GM18511 (cell line): ENCODE measurements at regions not wholly inside any gene's neighbourhood (a gene's known extent, or its start where the extent isn't known, plus 50 kb on each side); places are given as distances from the start of the nearest gene placed in this dataset.
"Not testable (repeated sequence)": the region's sequence is repeated elsewhere in the genome, so short reads cannot be mapped to it uniquely, and the experiment has no call there.

ENCODE experiments used
- ATAC-seq: cut with Tn5 transposase; IDR thresholded peaks from one replicate; pipeline ENCODE4 v1.9.1; 2021; ENCODE audit warnings: mild to moderate bottlenecking, moderate library complexity; ENCODE audit not compliant: unreplicated experiment

DNA sequence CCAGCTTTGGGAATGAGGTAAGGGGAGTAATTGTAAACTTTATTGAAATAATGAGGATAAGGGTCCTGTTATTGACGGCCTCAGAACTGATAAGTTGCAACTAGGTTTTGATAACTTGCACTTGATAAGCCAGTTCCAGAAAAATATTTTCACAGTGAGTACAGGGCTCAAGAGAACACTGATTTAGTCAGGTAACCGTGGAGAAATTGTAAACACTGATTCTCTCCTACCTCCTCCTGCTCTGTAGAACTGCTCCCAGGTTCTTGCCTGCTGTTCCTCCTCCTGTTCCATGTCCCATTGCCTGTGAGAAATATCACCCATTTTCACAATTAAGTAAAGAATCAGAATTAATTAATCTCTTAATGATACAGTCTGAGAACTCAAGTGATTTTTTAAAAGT, 55.0 kb upstream of the CXXC4 start:
- ATAC-seq: no peak

DNA sequence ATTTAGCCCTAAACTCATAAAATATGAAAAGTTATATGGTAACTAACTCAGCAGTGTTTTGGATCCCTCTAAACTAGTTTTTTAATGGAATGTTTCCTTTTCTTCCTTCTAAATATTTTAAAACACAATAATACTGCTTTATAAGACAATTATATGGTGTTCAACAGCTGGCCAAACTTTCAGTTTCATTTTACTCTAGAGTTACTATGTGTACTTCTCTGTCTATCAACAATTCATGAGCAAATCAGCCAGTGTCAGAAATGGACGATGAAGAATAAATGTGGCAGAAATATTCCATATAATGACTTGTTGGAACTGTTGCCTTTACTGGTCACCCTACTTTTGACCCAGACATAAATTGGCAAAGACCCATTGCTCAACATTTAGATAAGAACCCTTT, 64.8 kb upstream of the CXXC4 start:
- no peak for ATAC-seq

DNA sequence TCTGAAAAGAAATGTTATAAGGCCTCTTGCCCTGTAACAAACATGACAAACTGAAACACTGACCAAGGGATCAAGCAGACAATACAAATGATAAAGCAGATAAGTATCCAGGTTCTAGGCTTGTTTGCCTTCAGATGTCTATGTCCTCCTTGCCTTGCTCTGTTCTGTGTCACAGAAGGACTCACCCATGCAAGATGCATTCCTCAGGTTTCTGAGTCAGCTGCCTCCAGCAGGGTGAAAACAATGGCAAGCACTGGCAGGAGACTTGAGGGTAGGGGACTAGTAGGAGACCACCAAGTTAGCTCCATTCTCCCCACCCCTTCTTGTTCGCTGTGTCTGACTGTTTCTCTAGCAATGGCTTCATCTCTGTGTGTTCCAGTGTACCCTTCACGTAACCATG, 76.6 kb upstream of the CXXC4 start:
- no peak for ATAC-seq

DNA sequence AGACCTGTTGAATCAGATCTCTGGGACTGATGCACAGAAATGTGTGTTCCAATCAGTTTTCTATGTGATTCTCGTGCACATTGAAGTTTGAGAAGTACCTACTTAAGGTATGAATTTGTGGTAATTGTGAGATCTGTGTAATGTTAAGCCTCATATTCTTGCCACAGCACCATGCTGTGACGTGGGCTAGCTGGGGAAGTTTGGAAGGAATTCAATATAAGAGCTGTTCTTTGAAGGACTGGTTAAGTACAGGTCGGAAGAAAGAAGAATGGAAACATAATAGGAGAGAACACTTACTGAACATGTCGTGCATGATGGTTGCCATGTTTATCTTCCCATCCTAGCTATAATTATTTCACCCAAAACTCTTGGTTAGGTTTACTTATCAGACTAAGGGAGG, 79.7 kb upstream of the CXXC4 start:
- no peak for ATAC-seq

DNA sequence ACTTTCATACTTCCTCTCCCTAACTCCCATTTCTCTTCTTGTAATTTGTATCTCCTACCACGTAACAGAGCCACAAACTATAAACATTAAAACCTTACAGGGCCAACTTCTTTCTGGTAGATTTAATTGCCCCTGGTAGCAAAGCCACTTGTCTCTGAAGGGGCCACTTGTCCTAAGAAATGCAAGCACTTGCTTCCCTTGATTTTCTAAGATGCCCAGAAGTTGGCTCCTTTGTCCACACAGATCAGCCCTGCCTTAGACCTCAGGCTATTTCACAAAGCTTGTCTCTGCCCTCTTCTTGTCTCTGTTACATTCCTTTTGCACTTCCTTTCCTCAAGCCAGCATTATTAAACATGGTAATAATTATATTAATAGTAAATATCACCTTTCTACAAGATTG, 80.6 kb upstream of the CXXC4 start:
- no peak for ATAC-seq

DNA sequence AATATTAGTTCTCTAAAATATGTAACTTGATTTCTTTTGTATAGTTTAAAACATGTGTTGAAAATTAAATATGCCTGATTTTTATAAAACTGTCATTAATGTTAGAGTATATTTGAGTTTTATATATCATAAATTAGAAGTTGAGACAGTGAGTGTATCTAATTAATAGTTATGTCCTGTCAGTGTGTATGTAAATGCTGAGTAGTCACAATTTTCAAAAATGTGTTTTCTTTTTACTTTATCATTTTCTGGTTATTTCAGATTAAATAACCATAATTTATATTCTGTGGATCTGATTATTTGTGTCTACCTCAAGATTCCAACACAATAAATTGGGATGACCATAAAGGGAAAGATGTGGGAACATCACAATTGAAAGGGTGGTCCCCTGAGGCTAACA, 82.7 kb upstream of the CXXC4 start:
- ATAC-seq: no peak

DNA sequence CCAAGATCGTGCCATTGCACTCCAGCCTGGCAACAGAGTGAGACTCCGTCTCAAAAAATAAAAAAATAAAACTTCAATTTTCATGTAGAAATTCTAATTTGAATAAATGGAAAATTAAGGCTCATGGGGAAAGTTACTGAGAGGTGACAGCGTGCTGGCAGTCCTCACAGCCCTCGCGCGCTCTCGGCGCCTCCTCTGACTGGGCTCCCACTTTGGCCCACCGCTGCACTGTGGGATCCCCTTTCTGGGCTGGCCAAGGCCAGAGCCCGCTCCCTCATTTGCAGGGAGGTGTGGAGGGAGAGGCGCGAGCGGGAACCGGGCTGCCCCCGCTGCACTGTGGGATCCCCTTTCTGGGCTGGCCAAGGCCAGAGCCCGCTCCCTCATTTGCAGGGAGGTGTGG, 86.8 kb upstream of the CXXC4 start:
- ATAC-seq: not testable (repeated sequence)

DNA sequence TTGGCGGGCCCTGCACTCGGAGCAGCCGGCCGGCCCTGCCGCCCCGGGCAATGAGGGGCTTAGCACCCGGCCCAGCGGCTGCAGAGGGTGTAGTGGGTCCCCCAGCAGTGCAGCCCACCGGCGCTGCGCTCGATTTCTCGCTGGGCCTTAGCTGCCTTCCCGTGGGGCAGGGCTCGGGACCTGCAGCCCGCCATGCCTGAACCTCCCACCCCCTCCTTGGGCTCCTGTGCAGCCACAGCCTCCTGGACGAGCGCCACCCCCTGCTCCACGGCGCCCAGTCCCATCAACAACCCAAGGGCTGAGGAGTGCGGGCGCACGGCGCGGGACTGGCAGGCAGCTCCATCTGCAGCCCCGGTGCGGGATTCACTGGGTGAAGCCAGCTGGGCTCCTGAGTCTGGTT, 87.4 kb upstream of the CXXC4 start:
- not testable (repeated sequence) for ATAC-seq

DNA sequence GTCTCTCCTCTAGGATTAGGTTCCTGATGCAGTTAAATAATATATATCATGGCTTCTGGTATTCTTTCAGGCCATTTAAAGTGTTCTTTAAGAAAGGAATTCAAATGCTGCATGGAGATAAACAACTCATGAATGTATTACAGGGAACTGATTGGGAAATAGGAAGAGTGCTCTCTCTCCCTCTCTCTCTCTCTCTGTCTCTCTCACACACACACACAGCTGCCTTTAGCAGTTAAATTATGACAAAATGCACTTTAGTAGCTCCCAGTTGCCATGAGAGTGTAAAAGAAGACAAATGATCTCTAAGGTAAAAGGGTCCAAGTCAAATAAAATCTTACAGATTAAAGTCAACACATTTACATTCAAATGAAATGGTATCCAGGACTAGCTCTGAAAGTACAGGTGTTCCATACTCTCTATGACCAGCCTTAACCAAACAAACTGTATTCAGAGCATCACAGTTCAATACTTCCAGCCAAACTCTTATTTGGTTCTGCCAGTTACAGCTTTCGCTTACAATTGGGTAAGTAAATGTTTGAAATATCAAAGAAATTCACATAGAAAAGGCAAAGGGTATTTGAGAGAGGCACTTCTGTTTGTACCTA, 94.7 kb upstream of the CXXC4 start:
- no peak for ATAC-seq

DNA sequence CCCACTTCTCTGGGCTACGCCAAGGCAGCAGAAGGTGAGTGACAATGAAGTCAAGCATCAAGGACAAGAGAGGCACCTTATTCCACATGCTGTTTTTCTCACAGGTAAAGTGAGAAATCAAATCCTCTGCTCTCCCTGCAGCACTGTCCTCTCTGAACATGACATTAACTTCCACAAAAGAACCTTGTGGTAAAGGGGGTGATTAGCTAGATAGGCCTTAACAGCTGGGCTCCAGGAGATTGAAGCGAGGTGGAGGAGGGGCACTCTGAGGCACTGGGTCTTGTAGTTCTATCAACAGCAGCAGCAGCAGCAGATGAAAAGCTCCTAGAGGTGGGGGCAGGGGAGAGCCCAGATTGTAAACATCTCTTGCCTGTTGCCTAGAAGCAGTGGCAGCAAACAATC, 96.8 kb upstream of the CXXC4 start:
- no peak for ATAC-seq

DNA sequence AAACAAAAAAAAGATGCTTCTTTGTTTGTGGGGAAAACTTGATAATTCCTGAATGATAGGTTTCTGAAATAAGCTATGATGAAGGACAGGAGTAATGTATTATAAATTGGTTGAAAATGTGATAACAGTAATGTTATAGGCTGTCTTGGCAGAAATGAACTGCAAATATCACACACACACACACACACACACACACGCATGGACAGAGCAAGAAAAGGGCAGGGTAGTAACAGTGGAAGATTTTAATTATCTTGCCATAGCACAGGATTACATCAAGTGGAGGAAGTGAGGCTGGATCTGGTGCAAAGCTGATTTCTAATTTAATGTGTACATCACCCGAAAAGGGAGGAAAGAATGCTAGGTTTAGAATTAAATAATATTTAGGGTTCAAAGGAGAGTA, 97.5 kb upstream of the CXXC4 start:
- no peak for ATAC-seq

DNA sequence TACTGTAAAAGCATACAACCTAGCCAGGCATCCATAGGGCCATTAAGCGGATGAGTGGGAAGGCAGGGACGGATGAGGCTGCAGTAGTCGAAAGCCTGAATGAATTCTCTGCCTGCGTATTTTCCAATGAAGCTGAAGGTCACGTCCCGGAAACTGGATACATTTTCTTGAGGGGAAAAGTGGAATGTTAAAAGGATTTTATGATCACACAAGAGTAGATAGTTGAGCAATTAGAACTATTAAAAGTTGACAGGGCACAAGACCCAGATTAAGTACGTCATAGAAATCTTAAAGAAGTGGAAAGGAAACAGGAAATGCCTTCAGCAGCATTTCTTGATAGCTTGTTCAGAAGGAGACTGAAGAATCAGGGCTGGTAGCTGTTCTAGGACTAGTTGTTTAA, 98.3 kb upstream of the CXXC4 start:
- no peak for ATAC-seq

DNA sequence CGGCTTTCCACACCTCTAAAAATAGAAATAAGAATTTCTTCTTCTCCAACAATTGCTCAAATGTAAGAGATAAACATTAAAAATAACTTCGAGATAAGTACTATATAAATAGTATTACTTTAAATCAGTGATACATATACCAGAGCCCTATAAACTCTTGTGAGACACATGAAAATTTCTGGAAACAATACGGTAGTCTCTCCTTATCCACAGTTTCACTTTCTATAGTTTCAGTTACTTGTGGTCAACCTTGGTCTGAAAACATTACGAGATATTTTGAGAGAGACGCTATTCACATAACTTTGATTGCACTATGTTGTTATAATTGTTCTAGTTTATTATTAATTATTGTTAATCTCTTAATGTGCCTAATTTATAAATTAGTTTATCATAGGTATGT, 101.5 kb upstream of the CXXC4 start:
- no peak for ATAC-seq

DNA sequence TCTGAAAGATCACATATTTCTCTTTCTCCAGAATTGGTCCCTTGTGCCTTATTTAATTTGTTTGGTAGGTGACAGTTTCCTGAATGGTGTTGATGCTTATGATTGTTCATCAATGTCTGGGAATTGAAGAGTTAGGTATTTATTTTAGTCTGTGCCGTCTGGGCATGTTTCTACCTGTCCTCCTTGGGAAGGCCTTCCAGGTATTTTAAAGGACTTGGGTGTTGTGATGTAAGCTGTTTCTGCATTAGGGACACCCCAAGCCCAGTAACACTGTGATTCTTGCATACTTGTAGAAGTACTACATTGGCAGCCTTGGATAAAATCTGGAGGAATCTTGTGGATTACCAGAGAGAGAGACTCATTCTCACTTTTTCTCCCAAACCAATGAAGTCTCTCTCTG, 120.8 kb upstream of the CXXC4 start:
- no peak for ATAC-seq

DNA sequence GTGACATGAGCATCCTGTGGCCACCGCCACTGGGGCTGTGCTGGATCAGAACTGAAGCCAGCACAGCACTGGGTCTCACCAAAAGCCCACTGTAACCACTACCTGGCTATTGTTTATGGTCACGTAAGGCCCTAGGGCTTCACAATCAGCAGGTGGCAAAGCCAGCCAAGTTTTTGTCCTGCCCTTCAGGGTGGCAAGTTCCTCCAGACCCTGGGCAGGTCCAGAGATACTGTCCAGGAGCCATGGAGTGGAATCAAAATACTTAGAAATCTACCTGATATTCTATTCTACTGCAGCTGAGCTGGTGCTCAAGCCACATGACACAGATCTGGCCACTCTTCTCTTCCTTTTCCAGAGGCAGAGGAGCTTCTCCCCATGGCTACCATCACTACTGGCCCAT, 121.2 kb upstream of the CXXC4 start:
- no peak for ATAC-seq

DNA sequence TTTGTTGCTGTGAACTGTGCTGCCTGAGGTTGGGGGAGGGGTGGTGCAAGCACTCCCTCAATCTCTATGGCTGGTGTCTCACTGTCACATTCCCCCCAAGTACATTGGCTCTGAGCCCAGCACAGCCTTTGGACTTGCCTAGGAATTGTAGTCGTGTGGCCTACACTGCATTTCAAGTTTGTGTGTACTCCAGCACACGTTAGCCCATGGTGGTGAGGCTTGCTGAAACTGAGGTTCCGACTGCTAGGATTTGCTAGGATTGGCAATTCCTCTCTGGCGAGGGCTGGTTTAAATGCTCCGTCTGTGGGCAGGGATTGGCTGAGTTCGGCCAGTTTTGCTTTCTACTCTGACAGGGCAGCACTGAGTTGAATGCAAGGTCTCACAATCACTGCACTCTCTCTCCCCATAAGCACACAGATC, 121.7 kb upstream of the CXXC4 start:
- no peak for ATAC-seq

DNA sequence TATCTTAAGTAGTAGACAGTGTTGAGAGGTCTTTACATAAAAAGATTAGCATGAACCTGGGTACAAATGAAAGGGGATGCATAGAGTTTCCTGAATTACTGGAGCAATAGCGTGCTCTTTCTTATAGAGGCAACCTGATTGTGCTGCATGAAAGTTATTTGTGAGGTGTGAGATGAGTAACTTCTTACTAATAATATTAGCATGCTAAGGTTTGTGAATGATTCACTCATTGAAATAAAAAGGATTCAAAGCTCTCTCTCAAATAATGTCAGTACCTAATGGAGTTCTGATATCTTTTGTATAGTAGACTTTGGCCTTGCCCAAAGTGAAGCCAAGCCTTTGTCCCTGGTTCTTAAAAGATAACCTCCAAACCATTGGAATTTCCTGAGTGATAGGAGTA, 131.0 kb upstream of the CXXC4 start:
- no peak for ATAC-seq

DNA sequence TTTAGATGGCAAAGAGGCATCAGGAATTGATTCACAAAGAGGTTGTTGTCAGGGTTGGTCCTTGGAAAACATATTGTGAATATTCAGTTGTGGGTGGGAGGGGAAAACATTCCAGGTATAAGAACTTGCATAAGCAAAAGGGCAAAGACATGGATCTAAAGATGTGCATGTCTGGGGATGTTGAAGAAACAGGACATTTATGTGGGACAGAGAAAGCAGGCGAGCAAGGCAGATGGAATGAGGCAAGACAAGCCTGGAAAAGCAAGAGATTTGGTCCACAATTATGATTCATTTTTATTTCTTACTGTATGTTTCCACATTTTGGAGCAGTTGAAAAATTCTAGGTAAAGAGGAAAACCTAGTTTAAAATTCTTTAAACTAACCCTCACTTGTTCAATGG, 134.9 kb upstream of the CXXC4 start:
- no peak for ATAC-seq

DNA sequence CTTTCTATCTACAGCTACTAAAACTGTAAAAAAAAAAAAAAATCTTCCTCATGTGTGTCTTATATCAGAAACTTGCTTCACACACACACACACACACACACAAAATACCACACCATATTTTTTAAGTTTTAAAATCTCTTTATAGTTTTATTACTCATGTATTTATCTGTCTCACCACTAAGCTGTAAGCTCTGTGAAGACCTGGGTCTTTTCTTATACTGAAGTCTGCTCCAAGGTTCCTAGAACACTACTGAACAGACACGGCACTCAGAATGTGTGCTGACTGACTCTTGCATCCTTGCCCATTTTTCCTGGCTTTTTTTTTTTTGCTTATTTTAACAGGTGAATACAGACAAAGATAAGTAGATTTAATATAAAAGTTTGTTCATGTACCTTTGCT, 135.6 kb upstream of the CXXC4 start:
- no peak for ATAC-seq

DNA sequence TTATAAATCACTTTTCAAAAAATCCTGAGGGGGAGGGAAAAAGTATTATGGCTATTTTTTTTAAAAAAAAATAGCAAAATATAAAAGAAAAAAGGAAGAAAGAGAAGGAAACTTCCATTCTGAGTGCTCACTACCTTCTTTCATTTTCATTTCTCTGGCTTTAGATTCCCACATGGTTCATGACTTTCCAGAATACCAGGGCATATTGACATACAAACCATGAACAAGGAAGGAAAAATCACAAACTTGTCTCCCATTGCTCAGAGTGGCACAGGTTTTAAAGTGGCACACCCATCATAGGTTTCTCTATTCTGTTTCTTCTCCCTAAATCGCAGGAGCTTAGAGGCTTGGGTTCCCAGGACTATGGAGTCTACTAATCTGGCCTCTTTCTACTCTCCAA, 136.3 kb upstream of the CXXC4 start:
- no peak for ATAC-seq

DNA sequence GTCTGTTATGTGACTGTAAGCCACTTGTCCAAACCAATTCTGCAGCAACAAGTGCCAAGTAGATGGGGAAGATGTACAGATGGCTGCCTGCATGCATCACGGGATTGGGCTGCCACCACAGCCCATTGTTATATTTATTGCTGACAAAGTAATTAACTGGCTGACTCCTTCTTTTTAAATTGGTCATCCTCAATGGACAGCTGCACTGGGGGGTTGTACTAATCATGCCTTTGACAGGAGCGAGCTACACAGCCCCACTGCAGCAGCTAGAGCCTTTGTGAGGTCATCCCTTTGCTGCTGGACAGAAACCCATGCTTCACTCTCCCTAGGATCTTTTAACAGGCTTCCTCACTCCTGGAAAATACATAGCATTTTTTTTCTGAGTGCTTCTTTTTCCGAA, 146.7 kb upstream of the CXXC4 start:
- ATAC-seq: no peak

DNA sequence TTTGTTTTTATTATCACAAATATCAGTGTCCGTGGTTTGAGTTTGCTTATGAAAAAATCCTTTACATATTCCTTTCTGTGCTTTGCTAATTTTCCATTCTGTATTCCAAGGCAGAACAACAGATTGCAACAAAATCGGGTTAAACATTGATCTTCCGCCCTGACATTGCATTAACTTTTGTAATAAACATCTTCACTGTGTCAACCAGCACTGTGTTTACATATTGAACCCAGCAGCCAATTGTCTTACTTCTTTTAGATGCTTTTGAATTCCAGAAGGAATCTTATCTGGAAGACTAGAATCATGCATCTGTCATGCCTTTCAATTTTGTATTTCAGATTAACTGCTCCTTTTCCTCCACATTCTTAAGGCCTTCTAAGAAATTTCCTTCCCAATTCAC, 147.8 kb upstream of the CXXC4 start:
- no peak for ATAC-seq

DNA sequence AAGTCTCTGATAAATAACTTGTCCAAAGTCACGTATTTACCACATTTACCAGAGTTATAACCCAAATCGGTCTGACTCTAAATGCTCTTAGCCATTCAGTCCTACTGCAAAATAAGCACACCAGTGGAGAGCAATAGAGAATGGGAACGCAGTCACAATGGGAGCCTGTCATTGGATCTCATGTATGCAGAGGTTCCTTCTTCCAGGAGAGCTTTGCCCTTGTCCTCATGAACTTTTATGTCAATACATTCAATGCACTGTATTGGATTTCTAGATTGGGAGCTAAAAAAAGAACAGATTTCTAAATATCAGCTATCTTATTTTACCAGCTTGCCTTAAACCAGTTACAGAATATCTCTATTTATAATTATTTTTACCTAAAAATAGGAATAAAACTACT, 149.1 kb upstream of the CXXC4 start:
- no peak for ATAC-seq

DNA sequence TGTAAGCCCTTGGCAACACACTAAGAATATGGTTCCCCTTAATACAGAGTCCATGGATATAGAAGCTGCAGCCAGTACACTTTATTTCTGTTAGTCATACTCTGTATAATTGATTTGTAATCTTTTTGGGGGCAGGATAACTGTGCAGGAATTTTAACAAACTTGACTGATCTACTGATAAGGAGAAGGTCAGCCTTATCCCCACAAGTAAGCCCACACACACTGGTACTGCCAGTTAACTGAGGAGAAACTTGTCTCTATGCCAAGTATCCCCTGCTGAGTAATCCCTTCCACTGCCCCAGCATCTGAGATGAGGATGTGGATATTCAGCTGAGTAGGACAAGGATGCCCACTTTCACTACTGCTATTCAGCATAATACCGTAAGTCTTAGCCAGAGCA, 154.9 kb upstream of the CXXC4 start:
- ATAC-seq: no peak
